Ovary (tissue), 7 donors: ENCODE measurements at regions not wholly inside any gene's neighbourhood (a gene's known extent, or its start where the extent isn't known, plus 50 kb on each side); places are given as distances from the start of the nearest gene placed in this dataset.
"Not testable (repeated sequence)": the region's sequence is repeated elsewhere in the genome, so short reads cannot be mapped to it uniquely, and the experiment has no call there.

Experiments
- DNase-seq, 5 donors: peaks; one replicate each; pipeline ENCODE4 v3.0.0-alpha.2; 2019 to 2020
- H3K27ac ChIP-seq, 2 donors: fragments of 200-600 bp; one replicate each; pipeline versions ENCODE4 v1.5.1 to v1.8.0; 2019 to 2022
- H3K27me3 ChIP-seq: fragments of 200-600 bp; one replicate; pipeline ENCODE4 v1.8.0; 2022
- H3K36me3 ChIP-seq: fragments of 200-600 bp; sonication (generic); one replicate; pipeline ENCODE4 v1.5.1; 2019
- H3K4me1 ChIP-seq: one replicate; pipeline ENCODE4 v1.8.1; 2013; ENCODE audit warnings: mild to moderate bottlenecking, moderate library complexity; ENCODE audit not compliant: insufficient read depth
- H3K4me3 ChIP-seq: fragments of 200-600 bp; sonication (generic); one replicate; pipeline ENCODE4 v1.5.1; 2017
- H3K9me3 ChIP-seq, 2 donors: fragments of 200-600 bp in 1 of 2; sonication (generic) in 1 of 2; one replicate each; pipeline versions ENCODE4 v1.5.1 to v1.8.1; 2013 to 2019; ENCODE audit warnings: mild to moderate bottlenecking in 1 of 2, moderate library complexity in 1 of 2
- CTCF ChIP-seq, 3 donors: fragments of 450-650 bp in 2 of 3; fragments of 200-600 bp in 1 of 3; IDR thresholded peaks; one replicate each; pipeline versions ENCODE4 v1.5.1 to v1.8.0; 2016 to 2022; ENCODE audit warnings: antibody characterized with exemption in 3 of 3, mild to moderate bottlenecking in 1 of 3
- EP300 ChIP-seq: sonication (generic); formaldehyde crosslinking; IDR thresholded peaks from one replicate; pipeline ENCODE4 v1.6.1; 2017; ENCODE audit warnings: antibody characterized with exemption
- POLR2A ChIP-seq: fragments of 450-650 bp; IDR thresholded peaks from one replicate; pipeline ENCODE4 v1.6.1; 2017; ENCODE audit warnings: antibody characterized with exemption, mild to moderate bottlenecking, moderate library complexity
- WGBS, 3 donors: extraction: QIAGEN DNeasy Blood & Tissue Kit in 1 of 3; methylation state at CpG; one replicate each; pipeline versions ENCODE4 v1.1.5 to v1.1.7; 2013 to 2017; 5-methylcytosine and 5-hydroxymethylcytosine counted together
- intact Hi-C, 4 donors: fragments of 100-400 bp; cut with DNase I; formaldehyde crosslinking; loops; one replicate each; pipeline versions ENCODE4 v1.11.0 to v1.15.1; 2022 to 2023
- donor health status: DM: no; HTN: no; CAD: no; lungs with moderate emphysema.
- donor health status: DM: no; HTN: no; CAD: no.
- donor health status: Bipolar disorder and iron deficiency.
- donor health status: DM: no; HTN: no; CAD: no.
- donor health status: DM: yes; HTN: yes; CAD: no.

DNA sequence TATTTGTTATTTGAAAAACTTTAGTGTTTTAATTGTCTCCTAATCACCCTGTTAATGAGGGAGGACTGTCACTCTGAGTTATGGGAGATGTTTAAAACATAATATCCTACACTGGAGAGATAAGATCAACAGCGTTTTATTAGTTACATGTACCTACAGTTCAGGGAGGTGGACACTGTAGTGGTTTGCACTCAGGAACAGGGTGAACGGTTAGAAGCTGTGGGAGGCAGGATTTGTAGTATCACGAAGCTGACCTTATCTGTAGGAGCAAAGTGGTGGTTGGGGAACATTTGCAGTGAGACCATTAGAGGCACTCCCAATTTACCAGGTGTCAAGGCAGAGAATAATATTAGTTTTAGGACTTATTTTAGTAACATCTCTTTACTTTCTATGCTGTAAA lies 193.3 kb upstream of the KCND2 start:
- H3K4me3 ChIP-seq, result no peak overlapping the region
- TF ChIP-seq POLR2A, result no peak
- TF ChIP-seq EP300, result no peak
- TF ChIP-seq CTCF (IDR thresholded peaks at IDR 0.05), result no peak
- DNase-seq, result no peak
- H3K27ac ChIP-seq, result no peak overlapping the region
- no peaks in the 10 kb centered on the region for H3K36me3 ChIP-seq
- no peaks in the 10 kb centered on the region for H3K4me1 ChIP-seq
- H3K9me3 ChIP-seq, result no peaks in the 10 kb centered on the region
- H3K27me3 ChIP-seq, result no peaks in the 10 kb centered on the region
- intact Hi-C loops, result no loop called here
- 54 to 58% (median 54%) methylated on average over 3 of the region's 3 CpGs for WGBS, 3 donors

DNA sequence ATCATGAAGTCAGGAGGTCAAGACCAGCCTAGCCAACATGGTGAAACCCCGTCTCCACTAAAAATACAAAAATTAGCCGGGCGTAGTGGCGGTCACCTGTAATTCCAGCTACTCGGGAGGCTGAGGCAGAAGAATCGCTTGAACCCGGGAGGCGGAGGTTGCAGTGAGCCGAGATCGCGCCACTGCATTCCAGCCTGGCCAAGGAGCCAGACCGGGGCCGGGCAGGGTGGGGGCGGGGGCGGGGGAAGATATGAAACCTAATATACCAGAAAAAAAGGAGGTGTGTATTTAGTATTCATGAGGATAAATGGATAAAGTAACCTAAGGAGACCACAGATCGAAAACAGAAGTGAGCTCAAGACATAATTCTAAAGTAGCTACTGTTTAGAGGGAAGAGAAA lies 186.5 kb upstream of the KCND2 start:
- H3K27ac ChIP-seq, H3K36me3 ChIP-seq, H3K4me3 ChIP-seq, H3K9me3 ChIP-seq, DNase-seq, H3K27me3 ChIP-seq, intact Hi-C loops, H3K4me1 ChIP-seq: not testable (repeated sequence)
- 92 to 95% (median 93%) methylated on average over 16 of the region's 16 CpGs for WGBS, 3 donors

- TF ChIP-seq EP300 (no peak), POLR2A (no peak), CTCF (IDR thresholded peaks at IDR 0.05) (no peak)
- Histone ChIP-seq H3K4me1 (no peaks in the 10 kb centered on the region), H3K4me3 (no peak overlapping the region), H3K9me3 (no peaks in the 10 kb centered on the region), H3K27me3 (no peaks in the 10 kb centered on the region), H3K36me3 (no peaks in the 10 kb centered on the region), H3K27ac (no peak overlapping the region)
- WGBS, 3 donors, result 78 to 92% (median 88%) methylated on average over 4 of the region's 4 CpGs
- intact Hi-C loops, result no loop called here
- no peak for DNase-seq
These were observed 183.0 kb upstream of the KCND2 start for GRCh38 chr7:120089968-120090367.

- H3K4me1 ChIP-seq, result no peaks in the 10 kb centered on the region
- intact Hi-C loops, result no loop called here
- no peaks in the 10 kb centered on the region for H3K27me3 ChIP-seq
- 91 to 96% (median 95%) methylated on average over 3 of the region's 3 CpGs for WGBS, 3 donors
- H3K27ac ChIP-seq, result no peak overlapping the region
- TF ChIP-seq EP300 (no peak), POLR2A (no peak), CTCF (IDR thresholded peaks at IDR 0.05) (no peak)
- no peak for DNase-seq
- no peaks in the 10 kb centered on the region for H3K36me3 ChIP-seq
- H3K9me3 ChIP-seq, result no peaks in the 10 kb centered on the region
- no peak overlapping the region for H3K4me3 ChIP-seq
These were observed 181.2 kb upstream of the KCND2 start for GRCh38 chr7:120091807-120092206.

GRCh38 chr7:120097020-120097419 lies 176.0 kb upstream of the KCND2 start:
- Histone ChIP-seq H3K9me3 (no peaks in the 10 kb centered on the region), H3K36me3 (no peaks in the 10 kb centered on the region), H3K27ac (no peak overlapping the region), H3K4me3 (no peak overlapping the region), H3K27me3 (no peaks in the 10 kb centered on the region), H3K4me1 (no peaks in the 10 kb centered on the region)
- intact Hi-C loops, result no loop called here
- no peak for TF ChIP-seq POLR2A
- TF ChIP-seq EP300, result no peak
- no peak for TF ChIP-seq CTCF (IDR thresholded peaks at IDR 0.05)
- DNase-seq, result no peak
- WGBS, 3 donors, result 42 to 48% (median 46%) methylated on average over 2 of the region's 2 CpGs
